ENCODE measurements at regions not wholly inside any gene's neighbourhood (a gene's known extent, or its start where the extent isn't known, plus 50 kb on each side); places are given as distances from the start of the nearest gene placed in this dataset.
A peak's percentile ranks its signal among the peaks of the same experiment; 100 is the strongest.

GRCh38 chr1:112298558-112298957 lies 97.5 kb upstream of the CTTNBP2NL start:
- TF ChIP-seq POLR2A (IDR thresholded peaks at IDR 0.05; ENCODE audit: low read depth, low read length): no peak
- TF ChIP-seq RFX5 (IDR thresholded peaks at IDR 0.05; ENCODE audit: low read depth, low read length): no peak
- peak; percentile 61 for TF ChIP-seq CTCF (conservative IDR thresholded peaks at IDR 0.05; ENCODE audit: low read depth, low read length)
- no peak for TF ChIP-seq USF2 (IDR thresholded peaks at IDR 0.05; ENCODE audit: low read depth, low read length)
- TF ChIP-seq SMC3 (IDR thresholded peaks at IDR 0.05; ENCODE audit: low read depth, low read length): peak; percentile 45
- TF ChIP-seq ELK1 (IDR thresholded peaks at IDR 0.05; ENCODE audit: borderline replicate concordance, low read depth, low read length): no peak
- TF ChIP-seq RAD21 (IDR thresholded peaks at IDR 0.05; ENCODE audit: low read length): peak; percentile 52
- TF ChIP-seq CEBPB (IDR thresholded peaks at IDR 0.05; ENCODE audit: low read depth, low read length): no peak
- no peak for TF ChIP-seq MAFK (IDR thresholded peaks at IDR 0.05; ENCODE audit: low read depth, low read length)
- no peak for TF ChIP-seq FOS (IDR thresholded peaks at IDR 0.05; ENCODE audit: low read depth, low read length)
- no peak for TF ChIP-seq BHLHE40 (IDR thresholded peaks at IDR 0.05; ENCODE audit: low read depth, low read length)
- TF ChIP-seq MXI1 (IDR thresholded peaks at IDR 0.05; ENCODE audit: borderline replicate concordance, low read depth, low read length): no peak
- TF ChIP-seq CHD1 (IDR thresholded peaks at IDR 0.05; ENCODE audit: low read depth, low read length): no peak
- TF ChIP-seq NFE2L2 (IDR thresholded peaks at IDR 0.05; ENCODE audit: low read depth, low read length): no peak
